ENCODE measurements at regions not wholly inside any gene's neighbourhood (a gene's known extent, or its start where the extent isn't known, plus 50 kb on each side); places are given as distances from the start of the nearest gene placed in this dataset.

GRCh38 chrY:7714426-7714825 is 802.9 kb upstream of the AMELY start:
- TF ChIP-seq CTCF (IDR thresholded peaks at IDR 0.05) (no peak), POLR2A (IDR thresholded peaks at IDR 0.05) (no peak), POLR2AphosphoS5 (IDR thresholded peaks at IDR 0.05) (no peak), EP300 (IDR thresholded peaks at IDR 0.05) (no peak)

Measured in gastroesophageal sphincter (tissue), 3 donors.